Suppressor macrophage (primary cell): ENCODE measurements at regions not wholly inside any gene's neighbourhood (a gene's known extent, or its start where the extent isn't known, plus 50 kb on each side); places are given as distances from the start of the nearest gene placed in this dataset.

Source experiments
- DNase-seq, 4 experiments: peaks; one replicate each; pipeline ENCODE4 v3.0.0-alpha.2; 2020 to 2022

GRCh38 chr9:88326936-88327335, 61.3 kb upstream of the SPIN1 start:
- DNase-seq, result no peak

GRCh38 chr9:88326015-88326414, 62.2 kb upstream of the SPIN1 start:
- no peak for DNase-seq

- DNase-seq, result peak in 3 of 4 experiments; percentile 19 to 52 (median 26)
Measured at GRCh38 chr9:88322906-88323566, 65.2 kb upstream of the SPIN1 start.

DNA sequence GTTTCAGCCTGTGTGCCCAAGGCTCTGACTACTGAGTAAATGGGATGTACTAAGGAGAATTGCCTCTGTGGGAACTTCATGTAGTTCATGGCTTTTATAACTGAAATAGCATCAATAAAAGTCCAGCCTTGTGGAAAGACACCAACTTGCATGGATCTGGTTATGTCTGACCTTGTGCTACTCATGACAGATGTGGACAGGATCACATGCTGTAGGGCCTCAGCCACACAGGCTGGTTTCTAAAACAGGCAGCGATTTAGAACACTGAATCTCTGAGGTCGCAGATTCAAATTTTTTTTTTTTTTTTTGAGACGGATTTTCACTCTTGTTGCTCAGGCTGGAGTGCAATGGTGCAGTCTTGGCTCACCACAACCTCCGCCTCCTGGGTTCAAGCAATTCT, 66.5 kb upstream of the SPIN1 start:
- DNase-seq, result no peak

DNA sequence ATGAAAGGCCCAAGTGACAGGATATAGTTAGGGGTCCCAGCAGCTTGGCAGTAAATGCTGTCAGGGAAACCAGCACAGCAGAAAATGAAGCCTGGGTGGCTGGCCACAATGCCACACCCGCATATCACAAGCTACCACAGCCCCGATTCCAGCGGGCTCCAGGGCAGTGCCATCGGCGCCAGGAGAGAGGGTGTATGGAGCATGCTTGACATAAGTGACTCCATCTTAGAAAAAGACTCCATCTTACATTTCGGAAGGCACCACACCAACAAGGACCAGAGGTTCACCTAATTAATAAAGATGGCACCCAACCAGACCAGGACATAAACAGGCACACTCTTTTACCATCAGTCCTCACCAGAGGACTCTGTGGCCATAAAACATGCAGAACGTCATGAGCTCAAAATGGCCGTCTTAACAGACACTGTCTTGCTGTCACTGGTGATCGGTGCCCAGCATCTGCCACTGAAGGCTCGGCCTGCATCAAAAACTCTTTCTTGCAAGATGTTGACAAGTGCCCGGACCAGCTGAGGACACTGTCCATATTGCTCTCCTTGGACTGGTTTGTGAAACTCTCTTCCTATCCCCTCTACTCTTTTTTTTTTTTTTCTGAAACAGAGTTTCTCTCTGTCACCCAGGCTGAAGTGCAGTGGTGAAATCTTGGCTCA, 67.4 kb upstream of the SPIN1 start:
- DNase-seq, result no peak

- no peak for DNase-seq
Measured at GRCh38 chr9:88319936-88320747, 68.1 kb upstream of the SPIN1 start.

GRCh38 chr9:88313364-88314220, 74.7 kb upstream of the SPIN1 start:
- peak in 1 of 4 experiments; percentile 6 for DNase-seq

- DNase-seq, result no peak
Measured at GRCh38 chr9:88312517-88313103, 75.6 kb upstream of the SPIN1 start.

- no peak for DNase-seq
Measured at GRCh38 chr9:88312045-88312444, 76.2 kb upstream of the SPIN1 start.

GRCh38 chr9:88310310-88310980, 77.8 kb upstream of the SPIN1 start:
- peak; percentile 58 to 73 (median 70) for DNase-seq

GRCh38 chr9:88308831-88309560, 79.2 kb upstream of the SPIN1 start:
- no peak for DNase-seq

GRCh38 chr9:88307136-88307535, 81.1 kb upstream of the SPIN1 start:
- no peak for DNase-seq

- DNase-seq, result peak in 1 of 4 experiments; percentile 16
Measured at GRCh38 chr9:88303721-88304451, 84.4 kb upstream of the SPIN1 start.

DNA sequence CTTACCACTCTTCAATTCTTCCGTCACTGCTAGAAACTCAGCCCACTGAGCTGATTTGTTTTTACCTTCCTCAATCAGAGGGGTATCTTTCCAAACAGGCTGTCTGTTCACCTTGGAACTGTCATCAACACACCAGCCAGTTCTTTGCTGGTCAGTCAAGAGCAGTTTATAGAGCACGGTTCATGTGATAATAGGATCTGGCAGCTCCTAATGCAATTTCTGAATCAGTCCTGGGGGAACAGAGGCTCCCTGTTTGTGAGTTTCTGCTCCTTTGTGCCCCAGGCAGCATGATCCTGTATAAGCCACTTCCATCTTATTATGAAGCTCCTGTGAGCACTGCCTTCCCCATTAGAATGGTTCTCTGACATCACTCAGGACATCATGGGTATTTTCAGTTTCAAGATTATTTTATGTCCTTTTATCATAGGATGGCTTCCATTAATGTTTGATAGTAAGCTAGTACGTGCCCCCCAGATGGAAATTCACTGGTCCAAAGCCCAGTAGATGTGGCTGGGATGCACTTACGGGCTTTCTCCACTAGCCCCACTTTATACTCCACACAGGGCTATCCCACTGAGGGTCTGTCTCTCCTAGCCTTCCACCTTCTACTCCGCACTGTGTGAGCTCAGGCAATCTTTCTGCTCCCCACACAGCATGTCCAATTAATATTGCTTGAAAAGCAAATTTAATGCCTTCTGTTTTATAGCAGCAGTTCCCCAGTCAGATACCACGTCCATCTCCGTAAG, 85.5 kb upstream of the SPIN1 start:
- DNase-seq, result no peak

GRCh38 chr9:88300556-88300955, 87.7 kb upstream of the SPIN1 start:
- no peak for DNase-seq

- no peak for DNase-seq
Measured at GRCh38 chr9:88291856-88292255, 96.4 kb upstream of the SPIN1 start.

DNA sequence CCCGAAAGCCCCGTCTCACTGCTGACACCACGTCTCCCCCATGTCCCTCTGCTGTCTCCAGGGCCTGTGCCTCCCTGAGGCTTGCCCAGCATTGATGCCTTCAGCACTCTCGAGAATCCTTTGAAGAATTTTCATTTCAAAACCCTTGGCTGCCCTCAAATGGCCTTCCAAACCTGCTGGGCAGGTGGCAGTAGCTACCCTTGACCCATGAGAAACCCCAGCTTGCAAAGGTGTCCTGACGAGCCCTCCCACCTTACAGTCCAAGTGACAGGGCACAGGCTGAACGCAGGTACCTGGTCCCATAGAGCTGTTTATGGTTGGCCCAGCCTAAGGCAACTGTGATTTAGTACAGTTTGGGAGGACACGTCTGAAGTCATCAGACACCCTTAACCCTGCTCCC, 97.2 kb upstream of the SPIN1 start:
- no peak for DNase-seq

GRCh38 chr9:88289532-88289931, 98.7 kb upstream of the SPIN1 start:
- DNase-seq, result no peak

DNA sequence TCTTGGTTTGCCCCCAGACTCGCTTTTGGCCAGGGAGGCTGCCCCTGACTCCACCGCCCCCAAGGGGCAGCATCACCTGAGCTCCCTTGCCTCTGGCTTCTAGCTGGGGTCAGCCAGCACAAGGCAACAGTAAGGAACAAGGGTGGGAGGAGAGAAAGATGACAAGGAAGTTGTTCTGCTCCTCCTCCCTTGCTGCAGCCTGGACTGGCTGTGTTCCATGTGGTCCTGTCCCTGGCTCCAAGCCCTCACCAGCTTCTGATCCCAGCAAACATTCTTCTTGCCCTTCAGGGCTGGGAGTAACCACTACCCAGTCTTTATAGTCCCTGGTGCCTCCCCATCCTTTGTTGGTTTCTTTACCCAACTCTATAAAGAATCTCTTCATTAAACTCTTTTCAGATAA, 100.3 kb upstream of the SPIN1 start:
- no peak for DNase-seq
